BLaER1 (cell line): ENCODE measurements at regions not wholly inside any gene's neighbourhood (a gene's known extent, or its start where the extent isn't known, plus 50 kb on each side); places are given as distances from the start of the nearest gene placed in this dataset.

Experiments
- H3K27ac ChIP-seq: shearing (Covaris generic); formaldehyde crosslinking; 2 replicates; pipeline ENCODE4 v1.8.1; 2022
- H3K27me3 ChIP-seq: shearing (Covaris generic); formaldehyde crosslinking; 2 replicates; pipeline ENCODE4 v1.8.1; 2022
- H3K36me3 ChIP-seq: shearing (Covaris generic); formaldehyde crosslinking; 2 replicates; pipeline ENCODE4 v1.8.1; 2022
- H3K4me1 ChIP-seq: shearing (Covaris generic); formaldehyde crosslinking; 2 replicates; pipeline ENCODE4 v1.8.1; 2022
- H3K4me2 ChIP-seq: shearing (Covaris generic); formaldehyde crosslinking; 2 replicates; pipeline ENCODE4 v1.8.1; 2022
- H3K4me3 ChIP-seq: shearing (Covaris generic); formaldehyde crosslinking; 2 replicates; pipeline ENCODE4 v1.8.1; 2022
- H3K9ac ChIP-seq: shearing (Covaris generic); formaldehyde crosslinking; 2 replicates; pipeline ENCODE4 v1.8.1; 2022
- H3K9me3 ChIP-seq: shearing (Covaris generic); formaldehyde crosslinking; 2 replicates; pipeline ENCODE4 v1.8.1; 2022
- H4K20me1 ChIP-seq: shearing (Covaris generic); formaldehyde crosslinking; 2 replicates; pipeline ENCODE4 v1.8.1; 2022
- Cebpa-rat ChIP-seq: shearing (Covaris generic); IDR thresholded peaks from 2 replicates; pipeline ENCODE4 v1.8.1; 2022

DNA sequence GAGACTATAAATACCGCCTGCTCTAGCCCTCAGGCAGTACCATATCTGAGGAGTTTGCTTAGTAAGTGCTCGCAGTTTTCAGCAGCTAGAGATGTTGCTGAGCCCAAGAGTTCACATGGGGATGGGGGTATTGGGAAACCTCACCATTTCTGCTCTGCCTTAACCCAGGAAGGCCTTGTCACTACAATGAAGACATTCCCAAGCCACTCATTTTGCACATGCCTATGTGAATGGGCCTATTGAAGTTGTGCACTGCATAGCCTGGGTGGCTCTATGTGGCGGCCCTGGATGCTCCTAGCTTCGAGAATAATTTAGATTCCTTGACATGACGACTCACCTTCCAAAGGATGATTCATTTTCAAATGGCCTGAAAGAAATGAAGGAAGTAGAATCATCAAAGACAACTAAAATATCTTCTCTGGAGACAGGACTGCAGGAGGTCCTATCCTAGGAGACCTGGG lies 163.4 kb downstream of the ADAMTS15 start:
- Histone ChIP-seq H3K9ac (no peak overlapping the region), H3K9me3 (no peaks in the 10 kb centered on the region), H3K4me1 (peaks cover 8% of the 10 kb centered on the region; the same call in 1 of the 2 replicates), H3K36me3 (no peaks in the 10 kb centered on the region), H3K4me3 (no peak overlapping the region), H3K4me2 (no peak overlapping the region), H4K20me1 (no peaks in the 10 kb centered on the region), H3K27ac (no peak overlapping the region), H3K27me3 (no peaks in the 10 kb centered on the region)
- TF ChIP-seq Cebpa-rat, result no peak

GRCh38 chr11:130612291-130612851 lies 163.9 kb downstream of the ADAMTS15 start:
- H3K27me3 ChIP-seq, result no peaks in the 10 kb centered on the region
- H3K4me3 ChIP-seq, result no peak overlapping the region
- no peaks in the 10 kb centered on the region for H3K36me3 ChIP-seq
- H3K4me1 ChIP-seq, result peaks cover 8% of the 10 kb centered on the region; the same call in 1 of the 2 replicates
- H3K4me2 ChIP-seq, result no peak overlapping the region
- H3K27ac ChIP-seq, result no peak overlapping the region
- no peaks in the 10 kb centered on the region for H4K20me1 ChIP-seq
- H3K9me3 ChIP-seq, result no peaks in the 10 kb centered on the region
- TF ChIP-seq Cebpa-rat, result no peak
- H3K9ac ChIP-seq, result no peak overlapping the region

GRCh38 chr11:130613396-130613795 lies 165.0 kb downstream of the ADAMTS15 start:
- H3K36me3 ChIP-seq, result no peaks in the 10 kb centered on the region
- no peaks in the 10 kb centered on the region for H3K27me3 ChIP-seq
- H3K27ac ChIP-seq, result no peak overlapping the region
- no peaks in the 10 kb centered on the region for H4K20me1 ChIP-seq
- no peak overlapping the region for H3K4me2 ChIP-seq
- no peaks in the 10 kb centered on the region for H3K9me3 ChIP-seq
- H3K9ac ChIP-seq, result no peak overlapping the region
- TF ChIP-seq Cebpa-rat, result no peak
- H3K4me3 ChIP-seq, result no peak overlapping the region
- H3K4me1 ChIP-seq, result peaks cover 8% of the 10 kb centered on the region; the same call in 1 of the 2 replicates

DNA sequence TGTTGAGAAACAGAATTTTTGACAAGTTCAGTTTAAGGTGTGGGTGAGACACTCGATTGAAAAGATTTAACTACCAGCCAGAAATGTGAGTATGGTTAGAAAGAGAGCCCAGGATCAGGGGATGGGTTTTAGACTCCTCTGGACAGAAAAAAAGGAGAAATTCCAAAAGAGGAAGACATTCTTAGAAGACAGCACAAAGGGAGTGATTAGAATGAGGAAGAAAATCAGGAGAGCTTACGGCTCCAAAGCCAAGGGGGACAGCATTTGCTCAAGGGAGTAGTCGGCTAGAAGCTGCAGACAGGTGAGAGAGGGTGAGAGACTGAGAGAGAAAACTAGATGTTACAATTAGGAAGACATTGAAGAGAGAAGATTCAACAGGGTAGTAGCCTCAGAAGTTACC lies 166.1 kb downstream of the ADAMTS15 start:
- H3K4me1 ChIP-seq, result peaks cover 8% of the 10 kb centered on the region; the same call in 1 of the 2 replicates
- no peak for TF ChIP-seq Cebpa-rat
- no peaks in the 10 kb centered on the region for H3K36me3 ChIP-seq
- no peaks in the 10 kb centered on the region for H3K9me3 ChIP-seq
- no peaks in the 10 kb centered on the region for H3K27me3 ChIP-seq
- H4K20me1 ChIP-seq, result no peaks in the 10 kb centered on the region
- H3K27ac ChIP-seq, result no peak overlapping the region
- no peak overlapping the region for H3K9ac ChIP-seq
- H3K4me3 ChIP-seq, result no peak overlapping the region
- no peak overlapping the region for H3K4me2 ChIP-seq

GRCh38 chr11:130615561-130615960 lies 167.1 kb downstream of the ADAMTS15 start:
- H3K9me3 ChIP-seq, result no peaks in the 10 kb centered on the region
- no peak overlapping the region for H3K4me3 ChIP-seq
- no peak overlapping the region for H3K9ac ChIP-seq
- no peak overlapping the region for H3K4me2 ChIP-seq
- no peaks in the 10 kb centered on the region for H3K36me3 ChIP-seq
- no peaks in the 10 kb centered on the region for H3K27me3 ChIP-seq
- no peak overlapping the region for H3K27ac ChIP-seq
- H4K20me1 ChIP-seq, result no peaks in the 10 kb centered on the region
- TF ChIP-seq Cebpa-rat, result no peak
- peaks cover 5% of the 10 kb centered on the region; the same call in 1 of the 2 replicates for H3K4me1 ChIP-seq

DNA sequence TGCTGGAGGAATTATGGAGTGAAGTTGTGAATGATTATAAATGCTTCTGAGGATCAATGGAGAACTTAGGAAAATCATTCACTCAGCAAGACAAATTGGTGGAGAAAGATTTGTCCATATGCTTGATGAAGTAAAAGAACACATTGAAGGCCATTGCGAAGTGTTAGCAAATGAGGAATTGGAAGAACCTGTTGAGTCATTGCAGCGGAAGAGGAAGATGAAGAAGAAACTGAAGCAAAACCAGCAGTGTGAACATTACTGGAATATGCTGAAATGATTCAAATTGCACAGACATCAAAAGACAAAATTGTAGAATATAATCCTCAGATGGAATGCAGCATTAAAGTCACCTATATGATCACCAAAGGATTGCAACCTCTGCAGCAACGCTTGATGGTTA lies 168.1 kb downstream of the ADAMTS15 start:
- no peak overlapping the region for H3K4me2 ChIP-seq
- no peak for TF ChIP-seq Cebpa-rat
- no peak overlapping the region for H3K9ac ChIP-seq
- H3K9me3 ChIP-seq, result no peaks in the 10 kb centered on the region
- no peak overlapping the region for H3K27ac ChIP-seq
- H3K36me3 ChIP-seq, result no peaks in the 10 kb centered on the region
- no peaks in the 10 kb centered on the region for H3K4me1 ChIP-seq
- H4K20me1 ChIP-seq, result no peaks in the 10 kb centered on the region
- no peaks in the 10 kb centered on the region for H3K27me3 ChIP-seq
- no peak overlapping the region for H3K4me3 ChIP-seq

DNA sequence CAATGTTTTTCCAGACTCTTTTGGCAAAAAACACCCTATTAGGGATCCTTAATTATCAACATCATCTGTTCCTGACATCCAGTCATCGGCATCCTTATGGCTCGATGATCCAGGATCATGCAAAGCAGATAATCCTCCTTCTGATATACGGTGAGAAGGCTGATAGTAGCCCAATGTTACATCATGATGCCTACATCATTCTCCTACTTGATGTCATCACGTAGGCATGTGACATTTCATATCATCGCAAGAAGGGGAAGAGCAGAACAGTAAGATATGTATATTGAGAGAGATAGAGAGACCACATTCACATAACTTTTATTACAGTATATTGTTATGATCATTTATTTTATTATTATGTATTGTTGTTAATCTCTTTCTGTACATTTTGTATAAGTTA lies 168.6 kb downstream of the ADAMTS15 start:
- Histone ChIP-seq H3K36me3 (no peaks in the 10 kb centered on the region), H4K20me1 (no peaks in the 10 kb centered on the region), H3K9me3 (no peaks in the 10 kb centered on the region), H3K27me3 (no peaks in the 10 kb centered on the region), H3K4me3 (no peak overlapping the region), H3K4me2 (no peak overlapping the region), H3K27ac (no peak overlapping the region), H3K4me1 (no peaks in the 10 kb centered on the region), H3K9ac (no peak overlapping the region)
- TF ChIP-seq Cebpa-rat, result no peak

- H3K36me3 ChIP-seq, result no peaks in the 10 kb centered on the region
- no peaks in the 10 kb centered on the region for H3K27me3 ChIP-seq
- H3K9me3 ChIP-seq, result no peaks in the 10 kb centered on the region
- no peak for TF ChIP-seq Cebpa-rat
- H3K4me3 ChIP-seq, result no peak overlapping the region
- H3K4me2 ChIP-seq, result no peak overlapping the region
- no peaks in the 10 kb centered on the region for H3K4me1 ChIP-seq
- no peak overlapping the region for H3K9ac ChIP-seq
- no peak overlapping the region for H3K27ac ChIP-seq
- H4K20me1 ChIP-seq, result no peaks in the 10 kb centered on the region
Measured at GRCh38 chr11:130620548-130620947, 172.1 kb downstream of the ADAMTS15 start.

GRCh38 chr11:130622141-130622542 lies 173.7 kb downstream of the ADAMTS15 start:
- TF ChIP-seq Cebpa-rat, result no peak
- Histone ChIP-seq H3K36me3 (no peaks in the 10 kb centered on the region), H4K20me1 (no peaks in the 10 kb centered on the region), H3K9ac (no peak overlapping the region), H3K27ac (no peak overlapping the region), H3K4me3 (no peak overlapping the region), H3K27me3 (no peaks in the 10 kb centered on the region), H3K9me3 (no peaks in the 10 kb centered on the region), H3K4me2 (no peak overlapping the region), H3K4me1 (no peaks in the 10 kb centered on the region)

DNA sequence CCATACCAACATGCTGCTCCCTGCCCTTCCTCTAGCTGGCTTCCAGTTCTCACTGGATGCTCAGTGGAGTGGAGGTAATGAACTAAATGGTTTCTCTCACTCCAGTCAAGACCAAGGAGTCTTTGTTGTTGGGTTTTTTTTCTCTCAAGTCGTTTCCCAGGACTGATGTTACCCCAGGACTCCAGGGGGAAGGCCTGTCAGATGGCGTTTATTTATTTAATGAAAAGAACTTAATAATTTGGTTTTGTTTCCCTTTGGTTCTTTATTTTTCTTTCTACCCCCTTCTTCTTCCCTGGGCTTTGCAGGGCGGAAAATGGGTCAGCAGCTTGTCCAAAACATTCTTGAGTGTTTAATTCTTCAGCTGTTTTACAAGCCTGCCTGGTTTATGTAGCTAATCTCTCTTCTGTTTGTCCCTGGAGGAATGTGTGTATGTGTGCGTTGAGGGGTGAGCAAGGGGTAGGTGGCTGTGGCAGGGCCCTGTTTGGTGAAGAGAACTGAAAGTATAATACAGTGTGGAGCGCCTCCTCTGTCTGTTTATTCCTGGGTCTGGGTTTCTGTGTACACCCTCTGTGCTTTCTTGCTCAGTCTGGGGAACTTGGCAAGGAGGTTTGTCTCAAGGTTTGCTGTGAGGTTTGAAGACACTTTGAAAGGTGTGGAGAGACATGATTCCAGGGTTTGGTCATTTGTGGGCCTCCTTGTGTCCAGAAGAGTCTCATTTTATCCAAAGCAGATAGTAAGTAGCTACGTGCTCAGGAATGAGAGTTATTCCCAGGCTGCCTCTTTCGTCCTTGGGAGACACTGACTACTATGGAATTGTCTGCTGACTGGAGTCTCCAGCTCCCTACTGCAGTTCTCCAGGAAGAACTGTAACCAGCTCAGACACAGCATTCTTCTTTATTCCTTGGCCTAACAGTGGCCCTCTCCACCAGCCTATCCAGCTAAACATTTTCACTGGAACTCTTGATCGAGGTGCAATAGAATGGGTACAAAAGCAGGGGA lies 175.5 kb downstream of the ADAMTS15 start:
- Histone ChIP-seq H3K4me1 (no peaks in the 10 kb centered on the region), H3K9ac (no peak overlapping the region), H3K4me3 (no peak overlapping the region), H3K9me3 (no peaks in the 10 kb centered on the region), H3K27me3 (no peaks in the 10 kb centered on the region), H3K4me2 (no peak overlapping the region), H3K27ac (no peak overlapping the region), H4K20me1 (no peaks in the 10 kb centered on the region), H3K36me3 (no peaks in the 10 kb centered on the region)
- TF ChIP-seq Cebpa-rat, result no peak
